IgD-negative memory B cell (primary cell): ENCODE measurements at regions not wholly inside any gene's neighbourhood (a gene's known extent, or its start where the extent isn't known, plus 50 kb on each side); places are given as distances from the start of the nearest gene placed in this dataset.

Experiments used
- H3K27ac Mint-ChIP-seq, 3 donors: one replicate each; pipeline ENCODE4 v1.8.0; 2020 to 2022; ENCODE audit warnings: mild to moderate bottlenecking in 3 of 3, mixed read lengths in 3 of 3, moderate library complexity in 1 of 3
- H3K27me3 Mint-ChIP-seq: one replicate; pipeline ENCODE4 v1.8.0; 2021; ENCODE audit warnings: mixed read lengths
- H3K36me3 Mint-ChIP-seq: one replicate; pipeline ENCODE4 v1.8.0; 2020; ENCODE audit warnings: mild to moderate bottlenecking, mixed read lengths
- H3K4me1 Mint-ChIP-seq, 3 donors: one replicate each; pipeline ENCODE4 v1.8.0; 2020 to 2022; ENCODE audit warnings: mixed read lengths in 3 of 3, mild to moderate bottlenecking in 1 of 3
- H3K4me3 Mint-ChIP-seq, 4 donors: one replicate each; pipeline ENCODE4 v1.8.0; 2020 to 2022; ENCODE audit warnings: mild to moderate bottlenecking in 4 of 4, mixed read lengths in 4 of 4, moderate library complexity in 3 of 4
- H3K9me3 Mint-ChIP-seq, 3 donors: one replicate each; pipeline ENCODE4 v1.8.0; 2020 to 2021; ENCODE audit warnings: mixed read lengths in 3 of 3, mild to moderate bottlenecking in 1 of 3

DNA sequence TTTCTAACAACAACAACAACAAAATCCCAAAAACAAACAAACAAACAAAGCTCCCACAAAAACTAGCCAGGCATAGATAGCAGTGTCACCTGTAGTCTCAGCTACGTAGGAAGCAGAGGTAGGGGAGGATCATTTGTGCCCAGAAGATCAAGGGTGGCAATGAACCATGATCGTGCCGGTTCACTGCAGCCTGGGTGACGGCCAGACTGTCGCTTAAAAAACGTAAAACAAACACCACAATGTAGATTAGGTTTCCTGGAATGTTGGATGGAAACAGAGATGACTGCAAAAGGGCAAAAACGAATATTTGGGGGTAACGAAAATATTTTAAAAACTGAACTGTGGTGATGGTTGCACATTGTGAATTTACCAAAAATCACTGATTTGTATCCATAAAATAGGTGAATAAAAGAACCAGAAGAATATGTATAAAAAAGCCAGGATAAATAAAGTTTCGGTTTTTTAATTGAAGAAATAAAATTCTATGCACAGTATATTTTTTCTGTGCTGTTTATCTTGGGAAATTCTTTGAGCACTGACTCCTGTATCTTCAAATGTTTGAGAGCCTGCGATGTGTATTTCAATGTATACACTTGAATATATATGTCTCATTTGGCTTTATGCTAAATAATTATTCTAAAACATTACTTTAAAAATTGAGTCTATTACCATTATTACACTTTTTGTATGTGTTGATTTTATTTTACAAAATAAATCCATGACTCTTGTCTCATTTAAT lies 1477.0 kb downstream of the PCDH7 start:
- Mint-ChIP-seq H3K4me3 (no peak overlapping the region), H3K27ac (no peak overlapping the region), H3K36me3 (no peaks in the 10 kb centered on the region), H3K9me3 (peaks cover 0 to 18% (median 3%) of the 10 kb centered on the region in 3 donors), H3K27me3 (no peaks in the 10 kb centered on the region), H3K4me1 (no peaks in the 10 kb centered on the region)

DNA sequence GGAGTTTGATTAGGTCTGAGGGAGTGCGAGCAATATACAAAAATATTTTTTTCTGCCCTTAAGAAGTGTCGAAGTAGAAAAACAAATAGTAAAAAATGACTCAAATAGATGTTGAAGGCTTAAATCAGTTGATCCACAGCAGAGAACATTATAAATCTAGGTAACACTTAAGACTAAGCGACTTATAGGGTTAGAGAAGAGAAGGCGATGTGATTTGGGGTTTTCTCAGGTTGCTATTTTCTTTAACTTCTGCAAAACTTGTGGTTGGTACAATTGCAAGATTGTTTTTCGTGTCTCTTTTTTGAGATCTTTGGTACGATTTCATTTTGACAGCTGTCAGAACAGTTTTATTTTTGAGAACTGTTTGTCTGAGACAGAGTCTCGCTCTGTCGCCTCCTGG lies 1479.5 kb downstream of the PCDH7 start:
- H3K27me3 Mint-ChIP-seq, result no peaks in the 10 kb centered on the region
- peaks cover 0 to 23% (median 5%) of the 10 kb centered on the region in 3 donors for H3K9me3 Mint-ChIP-seq
- H3K4me3 Mint-ChIP-seq, result no peak overlapping the region
- H3K27ac Mint-ChIP-seq, result no peak overlapping the region
- no peaks in the 10 kb centered on the region for H3K36me3 Mint-ChIP-seq
- H3K4me1 Mint-ChIP-seq, result no peaks in the 10 kb centered on the region

DNA sequence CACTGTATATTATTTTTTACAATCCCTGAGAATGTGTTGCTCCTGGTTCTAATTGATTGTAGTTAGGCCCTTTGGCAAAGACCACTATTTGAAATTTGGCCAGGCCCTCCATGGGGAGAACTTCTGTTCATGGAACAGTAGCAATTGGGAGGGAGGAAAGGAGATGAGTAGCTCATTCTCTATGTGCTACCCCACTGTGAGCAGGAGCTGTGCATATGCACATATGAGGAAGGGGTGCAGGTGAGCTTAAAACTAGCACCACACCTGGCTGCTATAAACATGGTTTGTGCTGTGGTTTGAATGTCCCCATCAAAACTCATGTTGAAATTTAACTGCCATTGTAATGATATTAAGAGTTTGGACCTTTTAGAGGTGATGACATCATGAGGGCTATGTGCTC lies 1483.2 kb downstream of the PCDH7 start:
- Mint-ChIP-seq H3K9me3 (peaks cover 0 to 39% (median 7%) of the 10 kb centered on the region in 3 donors), H3K27me3 (no peaks in the 10 kb centered on the region), H3K27ac (no peak overlapping the region), H3K4me1 (no peaks in the 10 kb centered on the region), H3K36me3 (no peaks in the 10 kb centered on the region), H3K4me3 (no peak overlapping the region)

DNA sequence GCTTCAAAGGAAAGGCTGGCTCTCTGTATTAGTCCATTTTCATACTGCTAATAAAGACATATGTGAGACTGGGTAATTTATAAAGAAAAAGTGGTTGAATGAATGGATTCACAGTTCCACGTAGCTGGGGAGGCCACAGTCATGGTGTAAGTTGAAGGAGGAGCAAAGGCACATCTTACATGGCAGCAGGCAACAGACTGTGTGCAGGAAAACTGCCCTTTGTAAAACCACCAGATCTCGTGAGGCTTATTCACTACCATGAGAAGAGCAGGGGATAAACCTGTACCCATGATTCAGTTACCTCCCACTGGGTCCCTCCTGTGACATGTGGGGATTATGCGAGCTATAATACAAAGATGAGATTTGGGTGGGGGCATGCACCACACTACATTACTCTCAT lies 1486.6 kb downstream of the PCDH7 start:
- Mint-ChIP-seq H3K36me3 (no peaks in the 10 kb centered on the region), H3K4me1 (no peaks in the 10 kb centered on the region), H3K9me3 (peaks cover 3 to 32% (median 7%) of the 10 kb centered on the region in 3 donors), H3K27me3 (no peaks in the 10 kb centered on the region), H3K4me3 (no peak overlapping the region), H3K27ac (no peak overlapping the region)

DNA sequence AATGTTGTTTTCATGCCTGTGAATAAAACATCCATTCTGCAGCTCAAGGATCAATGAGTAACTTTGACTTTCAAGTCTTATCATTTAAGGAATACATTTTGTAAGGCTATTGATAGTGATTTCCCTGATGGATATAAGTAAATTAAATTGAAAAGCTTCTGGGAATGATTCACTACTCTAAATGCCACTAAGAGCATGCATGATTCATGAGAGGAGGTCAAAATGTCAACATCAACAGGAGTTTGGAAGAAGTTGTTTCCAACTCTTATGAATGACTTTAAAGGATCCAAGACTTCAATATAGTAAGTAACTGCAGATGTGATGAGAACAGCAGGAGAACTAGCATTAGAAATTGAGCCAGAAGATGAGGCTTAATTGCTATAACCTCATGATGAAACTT lies 1487.3 kb downstream of the PCDH7 start:
- Mint-ChIP-seq H3K4me1 (no peaks in the 10 kb centered on the region), H3K4me3 (no peak overlapping the region), H3K9me3 (peaks cover 3 to 25% (median 7%) of the 10 kb centered on the region in 3 donors), H3K27ac (no peak overlapping the region), H3K36me3 (no peaks in the 10 kb centered on the region), H3K27me3 (no peaks in the 10 kb centered on the region)

DNA sequence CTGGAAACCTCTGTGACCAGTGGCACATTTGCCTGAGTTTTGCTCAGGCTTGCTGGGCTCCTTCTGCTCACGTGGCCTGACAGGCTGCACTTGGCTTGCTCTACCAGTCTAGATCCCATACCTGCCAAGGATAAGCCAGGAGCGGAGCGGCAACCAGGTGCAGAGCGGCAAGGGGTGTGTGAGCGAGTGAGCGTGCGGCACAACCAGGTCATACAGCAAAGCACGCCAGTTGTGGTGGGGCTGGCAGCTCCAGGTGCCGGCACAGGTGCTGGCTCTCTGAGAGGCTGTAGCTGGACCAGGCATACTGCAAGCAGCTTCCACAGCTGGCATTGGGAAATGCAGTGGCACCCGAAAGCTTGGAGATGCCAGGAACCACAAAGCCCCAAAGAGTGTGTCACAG lies 1495.1 kb downstream of the PCDH7 start:
- no peaks in the 10 kb centered on the region for H3K36me3 Mint-ChIP-seq
- no peaks in the 10 kb centered on the region for H3K4me1 Mint-ChIP-seq
- H3K27ac Mint-ChIP-seq, result no peak overlapping the region
- H3K9me3 Mint-ChIP-seq, result peaks cover 0 to 4% (median 2%) of the 10 kb centered on the region in 3 donors
- no peaks in the 10 kb centered on the region for H3K27me3 Mint-ChIP-seq
- H3K4me3 Mint-ChIP-seq, result peak overlapping the region in 1 of 4 donors; percentile 43

DNA sequence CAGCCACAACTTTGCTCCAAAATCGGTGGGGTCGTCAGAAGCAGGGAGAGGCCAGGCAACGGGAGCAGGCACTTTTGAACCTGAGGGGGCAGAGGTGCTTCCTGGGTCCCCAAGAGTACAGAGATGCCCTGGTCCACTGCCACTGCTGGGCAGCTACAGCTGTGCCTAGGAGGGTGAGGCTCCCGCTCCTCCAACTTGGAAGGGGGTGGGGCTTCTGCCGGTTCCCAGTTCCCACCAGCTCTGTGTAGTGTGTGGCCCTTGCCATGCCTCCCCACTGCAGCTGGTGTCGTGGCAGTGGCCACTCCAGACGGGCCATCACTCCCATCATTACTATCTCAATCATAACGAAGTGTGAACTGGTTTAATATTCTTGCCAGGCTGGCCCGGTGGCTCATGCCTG lies 1496.3 kb downstream of the PCDH7 start:
- no peaks in the 10 kb centered on the region for H3K36me3 Mint-ChIP-seq
- H3K9me3 Mint-ChIP-seq, result peaks cover 0 to 4% (median 2%) of the 10 kb centered on the region in 3 donors
- H3K27ac Mint-ChIP-seq, result no peak overlapping the region

DNA sequence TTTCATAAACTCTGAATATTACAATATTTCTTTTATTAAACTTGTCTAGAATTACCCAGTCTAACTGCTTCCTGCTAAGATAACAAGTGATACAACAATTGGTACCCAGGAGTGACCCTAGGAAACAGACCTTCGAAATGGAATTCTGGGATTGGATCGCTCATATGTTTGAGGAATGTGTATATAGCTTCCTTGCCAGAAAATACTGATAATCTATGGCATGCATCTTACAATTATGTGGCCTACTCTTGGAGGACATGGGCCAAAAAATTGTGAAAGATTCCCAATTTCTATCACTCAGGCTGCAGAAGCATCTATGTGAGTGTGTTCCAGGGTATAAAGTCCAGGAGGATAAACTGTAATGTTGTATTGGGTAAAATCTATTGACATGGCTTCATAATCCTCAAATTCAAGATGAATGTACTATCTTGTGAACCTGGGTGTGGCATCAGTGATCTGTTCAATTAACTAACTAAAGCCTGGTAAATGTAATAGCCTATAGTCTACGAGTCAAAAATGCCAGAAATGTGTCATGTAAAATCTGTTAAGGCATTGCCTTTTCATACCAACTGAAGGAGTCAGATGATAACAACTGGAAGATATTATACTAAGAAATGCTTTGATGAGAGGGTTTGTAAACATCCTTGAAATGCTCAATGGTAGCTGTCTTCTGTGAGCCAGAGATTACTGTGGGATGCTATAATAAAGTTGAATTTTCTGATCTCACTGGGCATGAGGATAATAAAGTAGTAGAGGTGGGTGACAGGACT lies 1499.3 kb downstream of the PCDH7 start:
- H3K27ac Mint-ChIP-seq, result no peak overlapping the region
- H3K9me3 Mint-ChIP-seq, result peaks cover 3 to 5% (median 4%) of the 10 kb centered on the region in 3 donors
- no peaks in the 10 kb centered on the region for H3K36me3 Mint-ChIP-seq
- no peaks in the 10 kb centered on the region for H3K4me1 Mint-ChIP-seq
- no peaks in the 10 kb centered on the region for H3K27me3 Mint-ChIP-seq
- no peak overlapping the region for H3K4me3 Mint-ChIP-seq

More for the DNA sequence above, 1496.3 kb downstream of the PCDH7 start:
- Mint-ChIP-seq H3K4me3 (no peak overlapping the region), H3K27me3 (no peaks in the 10 kb centered on the region), H3K4me1 (no peaks in the 10 kb centered on the region)

DNA sequence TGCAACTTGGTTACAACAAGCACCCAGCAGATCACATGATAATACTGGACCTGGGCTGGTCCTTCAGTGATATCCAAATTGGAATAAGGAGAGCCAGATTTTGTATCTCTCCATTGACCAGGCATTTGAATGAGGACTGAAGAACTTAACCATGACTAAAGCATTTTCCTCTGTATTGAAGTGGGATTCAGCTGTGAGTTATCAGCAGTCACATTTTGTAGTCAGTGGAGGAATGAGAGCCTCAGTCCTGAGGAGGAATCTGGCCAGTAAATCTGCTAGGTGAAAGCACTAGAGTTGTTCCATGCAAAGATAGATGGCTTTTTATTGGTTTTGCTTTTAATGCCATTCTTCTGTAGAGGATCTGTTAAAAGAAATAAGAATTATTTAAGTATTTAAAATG lies 1506.0 kb downstream of the PCDH7 start:
- Mint-ChIP-seq H3K4me3 (no peak overlapping the region), H3K36me3 (no peaks in the 10 kb centered on the region)

DNA sequence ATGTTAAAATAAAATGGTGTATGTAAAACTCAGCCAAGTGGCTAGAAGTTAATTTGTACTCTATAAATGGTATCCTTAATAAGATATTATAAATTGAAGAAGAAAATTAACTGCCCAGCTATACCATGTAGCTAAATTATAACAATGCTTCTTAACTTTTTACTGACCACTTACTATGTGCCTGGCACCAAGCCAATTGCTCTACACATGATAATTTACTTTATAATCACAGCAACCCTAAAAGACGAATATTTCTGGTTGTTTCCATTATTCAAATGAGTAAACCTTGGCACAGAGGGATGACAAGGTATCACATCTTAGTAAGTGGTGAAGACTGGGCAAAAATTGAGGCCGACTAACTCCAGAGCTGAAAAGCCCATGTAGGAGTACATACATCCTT lies 1506.6 kb downstream of the PCDH7 start:
- no peaks in the 10 kb centered on the region for H3K4me1 Mint-ChIP-seq
- no peak overlapping the region for H3K27ac Mint-ChIP-seq
- peaks cover 0 to 7% (median 3%) of the 10 kb centered on the region in 3 donors for H3K9me3 Mint-ChIP-seq
- H3K27me3 Mint-ChIP-seq, result no peaks in the 10 kb centered on the region
- H3K4me3 Mint-ChIP-seq, result no peak overlapping the region
- no peaks in the 10 kb centered on the region for H3K36me3 Mint-ChIP-seq

More for the DNA sequence above, 1506.0 kb downstream of the PCDH7 start:
- no peaks in the 10 kb centered on the region for H3K27me3 Mint-ChIP-seq
- H3K4me1 Mint-ChIP-seq, result no peaks in the 10 kb centered on the region
- H3K27ac Mint-ChIP-seq, result no peak overlapping the region
- peaks cover 0 to 7% (median 3%) of the 10 kb centered on the region in 3 donors for H3K9me3 Mint-ChIP-seq

DNA sequence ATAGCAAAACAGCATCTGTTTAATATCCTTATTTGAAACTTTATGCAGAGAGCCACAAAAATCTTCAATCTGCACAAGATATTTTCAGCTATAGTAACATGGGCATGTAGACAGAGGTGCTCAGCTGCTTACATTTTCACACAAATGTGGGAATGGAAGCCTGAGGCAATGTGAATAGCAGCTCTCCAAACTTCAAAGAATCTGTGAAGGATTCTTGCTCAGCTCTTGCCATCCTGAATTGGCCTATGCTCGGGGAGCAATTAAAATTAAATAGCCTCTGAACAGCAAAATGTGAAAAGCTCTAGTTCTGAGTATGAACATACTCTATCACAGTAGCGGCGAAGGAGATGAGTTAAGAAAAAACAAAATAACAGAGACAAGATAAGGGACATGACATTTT lies 1523.8 kb downstream of the PCDH7 start:
- peaks cover 0 to 2% (median 0%) of the 10 kb centered on the region in 3 donors for H3K9me3 Mint-ChIP-seq
- no peaks in the 10 kb centered on the region for H3K36me3 Mint-ChIP-seq
- H3K4me1 Mint-ChIP-seq, result no peaks in the 10 kb centered on the region
- H3K4me3 Mint-ChIP-seq, result no peak overlapping the region
- H3K27ac Mint-ChIP-seq, result no peak overlapping the region
- no peaks in the 10 kb centered on the region for H3K27me3 Mint-ChIP-seq

DNA sequence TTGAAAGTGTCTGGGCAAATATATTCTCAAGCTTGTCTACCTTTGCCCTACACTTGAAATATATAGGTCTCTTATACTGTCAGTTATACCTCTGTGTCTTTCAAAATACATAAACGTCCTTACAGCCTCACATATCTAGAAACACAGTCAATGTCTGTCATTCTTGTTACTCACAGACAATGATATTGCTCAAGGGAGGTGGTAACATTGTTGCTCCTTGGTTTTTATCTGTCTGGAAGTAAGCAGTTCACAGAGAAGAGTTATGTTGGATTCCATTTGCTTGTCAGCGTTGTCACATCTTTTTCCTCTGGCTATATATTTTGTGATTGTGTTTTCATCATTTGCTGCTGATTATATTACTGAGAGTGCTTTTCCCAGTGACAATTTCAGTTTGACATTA lies 1528.9 kb downstream of the PCDH7 start:
- Mint-ChIP-seq H3K4me1 (no peaks in the 10 kb centered on the region), H3K36me3 (no peaks in the 10 kb centered on the region), H3K27me3 (no peaks in the 10 kb centered on the region), H3K27ac (no peak overlapping the region), H3K4me3 (peak overlapping the region in 1 of 4 donors; percentile 27), H3K9me3 (peaks cover 0 to 6% (median 2%) of the 10 kb centered on the region in 3 donors)

DNA sequence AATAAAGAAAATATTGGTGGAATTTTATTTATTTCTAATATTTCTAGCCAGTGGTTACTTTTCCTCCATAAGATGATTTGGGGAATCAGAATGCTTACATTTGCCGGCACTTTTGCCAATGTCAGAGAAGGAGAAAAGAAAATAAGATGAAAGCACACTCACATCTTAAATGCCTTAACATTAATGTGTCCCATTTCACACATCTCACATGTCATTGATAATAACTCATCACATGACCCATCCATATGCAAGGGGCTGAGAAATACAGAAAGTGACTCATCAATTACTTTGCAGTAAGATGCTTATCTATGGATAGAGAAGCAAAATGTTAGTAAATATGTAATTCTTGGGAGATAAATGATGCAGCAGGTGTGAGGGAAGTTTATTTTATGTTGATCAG lies 1531.0 kb downstream of the PCDH7 start:
- H3K9me3 Mint-ChIP-seq, result peaks cover 0 to 11% (median 1%) of the 10 kb centered on the region in 3 donors
- H3K4me1 Mint-ChIP-seq, result no peaks in the 10 kb centered on the region
- no peak overlapping the region for H3K27ac Mint-ChIP-seq
- no peak overlapping the region for H3K4me3 Mint-ChIP-seq
- no peaks in the 10 kb centered on the region for H3K27me3 Mint-ChIP-seq
- no peaks in the 10 kb centered on the region for H3K36me3 Mint-ChIP-seq

DNA sequence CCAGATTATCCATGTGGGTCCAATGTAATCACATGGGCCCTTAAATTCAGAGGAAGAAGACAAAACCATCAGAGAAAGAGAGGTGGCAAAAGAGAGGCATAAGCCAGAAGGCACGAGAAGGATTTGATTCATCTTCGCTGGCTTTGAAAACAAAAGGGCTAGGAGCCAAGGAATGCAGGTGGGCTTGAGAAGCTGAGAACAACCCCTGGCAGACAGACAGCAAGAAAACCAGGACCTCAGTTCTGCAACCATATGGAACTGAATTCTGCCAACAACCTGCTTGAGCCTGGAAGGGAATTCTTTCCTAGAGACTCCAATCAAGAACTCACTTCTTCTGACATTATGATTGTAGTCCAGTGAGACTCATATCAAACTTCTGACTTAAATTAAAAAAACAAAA lies 1531.8 kb downstream of the PCDH7 start:
- Mint-ChIP-seq H3K4me3 (no peak overlapping the region), H3K36me3 (no peaks in the 10 kb centered on the region), H3K4me1 (no peaks in the 10 kb centered on the region), H3K27me3 (no peaks in the 10 kb centered on the region), H3K9me3 (peaks cover 0 to 11% (median 1%) of the 10 kb centered on the region in 3 donors), H3K27ac (no peak overlapping the region)

DNA sequence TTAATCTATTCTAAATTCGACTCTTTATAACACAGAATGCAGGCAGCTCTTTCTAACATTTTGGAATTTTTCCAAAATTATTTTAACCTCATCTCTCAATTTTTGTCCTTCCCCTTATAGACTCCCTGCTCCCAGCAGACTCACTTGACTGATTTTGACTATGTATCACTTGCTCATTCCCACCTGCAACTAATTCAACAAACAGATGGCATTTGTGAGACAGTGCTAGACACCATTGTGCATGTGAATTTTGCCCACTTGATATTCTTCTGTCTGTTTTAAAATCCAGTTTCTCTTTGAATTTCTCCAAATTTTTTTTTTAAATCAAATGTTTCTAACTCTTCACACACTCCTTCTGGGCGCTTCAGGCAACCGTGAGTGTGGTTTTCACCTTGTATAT lies 1534.0 kb downstream of the PCDH7 start:
- no peaks in the 10 kb centered on the region for H3K36me3 Mint-ChIP-seq
- H3K27ac Mint-ChIP-seq, result no peak overlapping the region
- H3K9me3 Mint-ChIP-seq, result peaks cover 0 to 17% (median 1%) of the 10 kb centered on the region in 3 donors
- no peaks in the 10 kb centered on the region for H3K27me3 Mint-ChIP-seq
- no peaks in the 10 kb centered on the region for H3K4me1 Mint-ChIP-seq
- H3K4me3 Mint-ChIP-seq, result no peak overlapping the region

DNA sequence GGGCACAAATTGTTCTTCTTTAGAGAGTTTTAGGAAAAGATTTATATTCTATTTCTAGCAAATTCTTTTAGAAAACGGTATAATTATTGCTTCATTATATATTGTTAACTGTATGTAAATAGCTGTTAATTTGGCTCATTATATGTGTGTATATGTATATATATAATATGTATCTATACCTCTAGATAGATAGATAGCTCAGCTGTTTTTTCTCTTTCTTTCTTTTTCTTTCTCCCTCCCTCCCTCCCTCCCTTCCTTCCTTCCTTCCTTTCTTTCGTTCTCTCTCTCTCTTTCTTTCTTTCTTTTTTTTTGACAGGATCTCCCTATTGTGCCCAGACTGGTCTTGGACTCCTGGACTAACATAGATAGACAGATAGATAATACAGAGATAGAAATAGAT lies 1538.8 kb downstream of the PCDH7 start:
- H3K36me3 Mint-ChIP-seq, result no peaks in the 10 kb centered on the region
- no peaks in the 10 kb centered on the region for H3K4me1 Mint-ChIP-seq
- H3K4me3 Mint-ChIP-seq, result no peak overlapping the region
- no peak overlapping the region for H3K27ac Mint-ChIP-seq
- H3K9me3 Mint-ChIP-seq, result peaks cover 0 to 11% (median 3%) of the 10 kb centered on the region in 3 donors
- no peaks in the 10 kb centered on the region for H3K27me3 Mint-ChIP-seq
